GM18502 (cell line): ENCODE measurements at regions not wholly inside any gene's neighbourhood (a gene's known extent, or its start where the extent isn't known, plus 50 kb on each side); places are given as distances from the start of the nearest gene placed in this dataset.
"Not testable (repeated sequence)": the region's sequence is repeated elsewhere in the genome, so short reads cannot be mapped to it uniquely, and the experiment has no call there.

Experiments used
- ATAC-seq: cut with Tn5 transposase; IDR thresholded peaks from one replicate; pipeline ENCODE4 v1.9.1; 2021; ENCODE audit warnings: mild to moderate bottlenecking; ENCODE audit not compliant: unreplicated experiment, poor library complexity

- not testable (repeated sequence) for ATAC-seq
Observed at GRCh38 chr1:145553795-145554194, 54.0 kb upstream of the GPR89A start.

GRCh38 chr1:145545055-145545454 lies 62.7 kb upstream of the GPR89A start:
- no peak for ATAC-seq

- not testable (repeated sequence) for ATAC-seq
Observed at GRCh38 chr1:145541685-145542084, 66.1 kb upstream of the GPR89A start.

GRCh38 chr1:145541246-145541645 lies 66.5 kb upstream of the GPR89A start:
- not testable (repeated sequence) for ATAC-seq

- not testable (repeated sequence) for ATAC-seq
Observed at GRCh38 chr1:145538118-145538882, 69.5 kb upstream of the GPR89A start.

- ATAC-seq: not testable (repeated sequence)
Observed at GRCh38 chr1:145537003-145537402, 70.8 kb upstream of the GPR89A start.

GRCh38 chr1:145535461-145535860 lies 72.3 kb upstream of the GPR89A start:
- ATAC-seq: not testable (repeated sequence)

- ATAC-seq: not testable (repeated sequence)
Observed at GRCh38 chr1:145528068-145528564, 79.7 kb upstream of the GPR89A start.

- ATAC-seq: not testable (repeated sequence)
Observed at GRCh38 chr1:145520159-145520558, 87.6 kb upstream of the GPR89A start.

- ATAC-seq: not testable (repeated sequence)
Observed at GRCh38 chr1:145519302-145519701, 88.5 kb upstream of the GPR89A start.

GRCh38 chr1:145513017-145513416 lies 87.6 kb upstream of the NBPF20 start:
- ATAC-seq: not testable (repeated sequence)

GRCh38 chr1:145508053-145508452 lies 82.7 kb upstream of the NBPF20 start:
- not testable (repeated sequence) for ATAC-seq

- peak; percentile 67 for ATAC-seq
Observed at GRCh38 chr1:145505663-145506647, 80.6 kb upstream of the NBPF20 start.

GRCh38 chr1:145504834-145505413 lies 79.5 kb upstream of the NBPF20 start:
- peak; percentile 5 for ATAC-seq

GRCh38 chr1:145504310-145504709 lies 78.9 kb upstream of the NBPF20 start:
- not testable (repeated sequence) for ATAC-seq

- ATAC-seq: not testable (repeated sequence)
Observed at GRCh38 chr1:145500251-145500650, 74.8 kb upstream of the NBPF20 start.

- ATAC-seq: not testable (repeated sequence)
Observed at GRCh38 chr1:145495077-145495871, 69.9 kb upstream of the NBPF20 start.

- not testable (repeated sequence) for ATAC-seq
Observed at GRCh38 chr1:145488193-145488933, 63.0 kb upstream of the NBPF20 start.

- ATAC-seq: not testable (repeated sequence)
Observed at GRCh38 chr1:145487156-145487555, 61.8 kb upstream of the NBPF20 start.
